T-helper 2 cell treated with Interferon-gamma antibody and Interleukin-4, amounts not matched to agents 5 μg/mL and 100 μg/mL, for 36 hours (primary cell): ENCODE measurements at regions not wholly inside any gene's neighbourhood (a gene's known extent, or its start where the extent isn't known, plus 50 kb on each side); places are given as distances from the start of the nearest gene placed in this dataset.

Source experiments
- DNase-seq: peaks from one replicate; pipeline ENCODE4 v3.0.0; 2021; ENCODE audit warnings: low spot score
- H3K27ac Mint-ChIP-seq: one replicate; pipeline ENCODE4 v1.8.0; 2021; ENCODE audit warnings: mild to moderate bottlenecking, mixed read lengths
- H3K27me3 Mint-ChIP-seq: one replicate; pipeline ENCODE4 v1.8.0; 2021; ENCODE audit warnings: low read depth, mixed read lengths
- H3K36me3 Mint-ChIP-seq: one replicate; pipeline ENCODE4 v1.8.0; 2021; ENCODE audit warnings: low read depth, mixed read lengths
- H3K4me1 Mint-ChIP-seq: one replicate; pipeline ENCODE4 v1.8.0; 2021; ENCODE audit warnings: low read depth, mixed read lengths
- H3K4me3 Mint-ChIP-seq: one replicate; pipeline ENCODE4 v1.8.0; 2022; ENCODE audit warnings: mild to moderate bottlenecking, moderate library complexity, mixed read lengths
- H3K9me3 Mint-ChIP-seq: one replicate; pipeline ENCODE4 v1.8.0; 2021; ENCODE audit warnings: mixed read lengths

- H3K4me3 Mint-ChIP-seq, result no peak overlapping the region
- no peak for DNase-seq
- no peaks in the 10 kb centered on the region for H3K36me3 Mint-ChIP-seq
These were observed 350.9 kb downstream of the PREX1 start for GRCh38 chr20:48476854-48477253.

GRCh38 chr20:48474022-48474421 is 353.8 kb downstream of the PREX1 start:
- Mint-ChIP-seq H3K4me3 (no peak overlapping the region), H3K36me3 (no peaks in the 10 kb centered on the region)

More at GRCh38 chr20:48476854-48477253, 350.9 kb downstream of the PREX1 start:
- H3K4me1 Mint-ChIP-seq, result no peaks in the 10 kb centered on the region
- H3K27me3 Mint-ChIP-seq, result peaks cover 17% of the 10 kb centered on the region
- no peaks in the 10 kb centered on the region for H3K9me3 Mint-ChIP-seq
- H3K27ac Mint-ChIP-seq, result no peak overlapping the region

GRCh38 chr20:48471759-48472408 is 355.9 kb downstream of the PREX1 start:
- no peaks in the 10 kb centered on the region for H3K27me3 Mint-ChIP-seq
- peaks cover 2% of the 10 kb centered on the region for H3K4me1 Mint-ChIP-seq
- H3K27ac Mint-ChIP-seq, result no peak overlapping the region
- no peak overlapping the region for H3K4me3 Mint-ChIP-seq
- H3K9me3 Mint-ChIP-seq, result no peaks in the 10 kb centered on the region
- no peaks in the 10 kb centered on the region for H3K36me3 Mint-ChIP-seq
- no peak for DNase-seq

More at GRCh38 chr20:48474022-48474421, 353.8 kb downstream of the PREX1 start:
- Mint-ChIP-seq H3K9me3 (no peaks in the 10 kb centered on the region), H3K27me3 (peaks cover under 1% of the 10 kb centered on the region), H3K27ac (no peak overlapping the region), H3K4me1 (no peaks in the 10 kb centered on the region)
- no peak for DNase-seq

- no peak overlapping the region for H3K4me3 Mint-ChIP-seq
- H3K27ac Mint-ChIP-seq, result no peak overlapping the region
- no peaks in the 10 kb centered on the region for H3K9me3 Mint-ChIP-seq
- H3K36me3 Mint-ChIP-seq, result no peaks in the 10 kb centered on the region
- DNase-seq, result no peak
- H3K4me1 Mint-ChIP-seq, result peaks cover 2% of the 10 kb centered on the region
- H3K27me3 Mint-ChIP-seq, result no peaks in the 10 kb centered on the region
These were observed 356.6 kb downstream of the PREX1 start for GRCh38 chr20:48471176-48471575.

GRCh38 chr20:48470141-48470540 is 357.7 kb downstream of the PREX1 start:
- Mint-ChIP-seq H3K4me1 (peaks cover 2% of the 10 kb centered on the region), H3K27me3 (no peaks in the 10 kb centered on the region), H3K27ac (no peak overlapping the region), H3K4me3 (no peak overlapping the region), H3K9me3 (no peaks in the 10 kb centered on the region), H3K36me3 (no peaks in the 10 kb centered on the region)
- no peak for DNase-seq

- Mint-ChIP-seq H3K36me3 (no peaks in the 10 kb centered on the region), H3K27ac (no peak overlapping the region), H3K4me3 (no peak overlapping the region), H3K4me1 (peaks cover 2% of the 10 kb centered on the region), H3K9me3 (no peaks in the 10 kb centered on the region), H3K27me3 (no peaks in the 10 kb centered on the region)
- no peak for DNase-seq
These were observed 358.8 kb downstream of the PREX1 start for GRCh38 chr20:48469026-48469425.

- Mint-ChIP-seq H3K4me3 (no peak overlapping the region), H3K4me1 (peaks cover 2% of the 10 kb centered on the region), H3K27ac (no peak overlapping the region), H3K27me3 (no peaks in the 10 kb centered on the region), H3K9me3 (no peaks in the 10 kb centered on the region), H3K36me3 (no peaks in the 10 kb centered on the region)
- no peak for DNase-seq
These were observed 359.2 kb downstream of the PREX1 start for GRCh38 chr20:48468571-48468970.

- Mint-ChIP-seq H3K4me1 (peaks cover 2% of the 10 kb centered on the region), H3K9me3 (no peaks in the 10 kb centered on the region), H3K27ac (peak overlapping the region; percentile 56), H3K36me3 (no peaks in the 10 kb centered on the region), H3K4me3 (no peak overlapping the region), H3K27me3 (no peaks in the 10 kb centered on the region)
- no peak for DNase-seq
These were observed 360.2 kb downstream of the PREX1 start for GRCh38 chr20:48467622-48468021.

- no peak for DNase-seq
- Mint-ChIP-seq H3K27ac (no peak overlapping the region), H3K9me3 (no peaks in the 10 kb centered on the region), H3K27me3 (no peaks in the 10 kb centered on the region), H3K4me1 (peaks cover 2% of the 10 kb centered on the region), H3K36me3 (no peaks in the 10 kb centered on the region), H3K4me3 (no peak overlapping the region)
These were observed 362.5 kb downstream of the PREX1 start for GRCh38 chr20:48465271-48465670.

- Mint-ChIP-seq H3K4me1 (peaks cover 2% of the 10 kb centered on the region), H3K4me3 (no peak overlapping the region), H3K27me3 (no peaks in the 10 kb centered on the region), H3K36me3 (no peaks in the 10 kb centered on the region), H3K9me3 (no peaks in the 10 kb centered on the region), H3K27ac (no peak overlapping the region)
- DNase-seq, result no peak
These were observed 363.9 kb downstream of the PREX1 start for GRCh38 chr20:48463916-48464315.

- H3K9me3 Mint-ChIP-seq, result no peaks in the 10 kb centered on the region
- no peaks in the 10 kb centered on the region for H3K27me3 Mint-ChIP-seq
- DNase-seq, result no peak
- no peaks in the 10 kb centered on the region for H3K36me3 Mint-ChIP-seq
- peaks cover 2% of the 10 kb centered on the region for H3K4me1 Mint-ChIP-seq
- no peak overlapping the region for H3K4me3 Mint-ChIP-seq
- H3K27ac Mint-ChIP-seq, result no peak overlapping the region
These were observed 364.6 kb downstream of the PREX1 start for GRCh38 chr20:48463096-48463720.

GRCh38 chr20:48461735-48462119 is 366.1 kb downstream of the PREX1 start:
- no peak overlapping the region for H3K4me3 Mint-ChIP-seq
- no peaks in the 10 kb centered on the region for H3K27me3 Mint-ChIP-seq
- H3K4me1 Mint-ChIP-seq, result no peaks in the 10 kb centered on the region
- no peak overlapping the region for H3K27ac Mint-ChIP-seq
- no peak for DNase-seq
- no peaks in the 10 kb centered on the region for H3K9me3 Mint-ChIP-seq
- no peaks in the 10 kb centered on the region for H3K36me3 Mint-ChIP-seq

- Mint-ChIP-seq H3K27me3 (no peaks in the 10 kb centered on the region), H3K36me3 (no peaks in the 10 kb centered on the region), H3K4me1 (no peaks in the 10 kb centered on the region), H3K9me3 (no peaks in the 10 kb centered on the region), H3K4me3 (no peak overlapping the region), H3K27ac (no peak overlapping the region)
- DNase-seq, result no peak
These were observed 366.6 kb downstream of the PREX1 start for GRCh38 chr20:48461091-48461734.

- no peaks in the 10 kb centered on the region for H3K27me3 Mint-ChIP-seq
These were observed 367.1 kb downstream of the PREX1 start for GRCh38 chr20:48460681-48461080.

More at GRCh38 chr20:48460681-48461080, 367.1 kb downstream of the PREX1 start:
- no peak overlapping the region for H3K4me3 Mint-ChIP-seq
- no peaks in the 10 kb centered on the region for H3K4me1 Mint-ChIP-seq
- H3K9me3 Mint-ChIP-seq, result no peaks in the 10 kb centered on the region
- H3K27ac Mint-ChIP-seq, result no peak overlapping the region
- H3K36me3 Mint-ChIP-seq, result no peaks in the 10 kb centered on the region
- no peak for DNase-seq
